ENCODE measurements at regions not wholly inside any gene's neighbourhood (a gene's known extent, or its start where the extent isn't known, plus 50 kb on each side); places are given as distances from the start of the nearest gene placed in this dataset.
"Not testable (repeated sequence)": the region's sequence is repeated elsewhere in the genome, so short reads cannot be mapped to it uniquely, and the experiment has no call there.

DNA sequence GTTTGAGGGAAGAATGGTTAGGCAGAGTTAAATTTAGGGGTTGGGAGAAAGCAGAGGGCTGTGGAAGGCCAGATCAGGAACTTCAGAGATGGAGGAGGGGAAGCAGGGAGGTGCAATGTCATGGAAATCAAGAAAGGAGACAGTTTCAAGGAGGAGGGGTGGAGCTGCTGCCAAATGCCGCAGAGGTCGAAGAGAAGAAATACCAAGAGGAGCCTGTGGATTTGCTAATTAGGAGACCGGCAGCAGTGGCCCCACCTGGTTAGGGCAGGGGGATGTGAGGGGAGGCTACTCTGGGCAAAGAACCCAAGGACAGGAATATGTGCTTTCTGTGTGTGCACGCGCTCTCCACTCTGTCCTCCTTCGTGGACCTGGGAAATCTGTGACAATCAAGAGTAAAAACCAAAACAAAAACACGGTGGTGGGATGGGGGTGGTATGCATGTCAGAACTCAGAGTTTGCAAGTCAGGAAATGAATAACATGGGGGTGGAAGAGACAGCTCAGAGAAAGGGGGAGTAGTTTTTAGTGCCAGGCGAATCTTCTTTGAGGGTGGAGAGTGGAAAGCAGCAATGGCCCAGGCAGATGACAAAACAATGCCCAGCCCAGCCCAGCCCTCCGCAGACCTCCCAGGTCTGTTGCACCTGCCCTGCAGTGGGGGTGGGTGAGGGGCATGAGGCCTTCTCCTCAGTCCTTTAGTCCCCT, 102.9 kb upstream of the PAX2 start:
- no peak for DNase-seq (ENCODE audit: low read depth)

DNA sequence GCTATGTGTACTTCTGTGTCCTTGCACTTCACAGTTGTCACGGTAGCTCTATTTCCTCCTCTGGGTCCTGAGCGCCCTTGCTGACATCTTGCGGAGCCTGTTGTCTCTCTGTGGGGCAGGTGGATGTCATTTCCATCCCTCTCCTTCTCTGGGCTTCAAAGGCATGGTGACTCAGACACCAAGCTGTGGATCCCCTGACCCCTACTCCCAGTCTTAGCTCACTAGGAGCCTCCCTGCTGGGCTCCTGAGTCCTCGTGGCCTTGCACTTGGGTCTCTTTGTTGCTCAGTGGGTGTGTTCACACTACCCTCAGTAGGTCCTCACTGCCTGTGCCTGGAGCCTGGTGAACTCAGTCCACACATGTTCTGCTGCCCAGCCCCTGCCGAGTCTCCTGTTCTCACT, 100.3 kb upstream of the PAX2 start:
- no peak for DNase-seq (ENCODE audit: low read depth)

DNA sequence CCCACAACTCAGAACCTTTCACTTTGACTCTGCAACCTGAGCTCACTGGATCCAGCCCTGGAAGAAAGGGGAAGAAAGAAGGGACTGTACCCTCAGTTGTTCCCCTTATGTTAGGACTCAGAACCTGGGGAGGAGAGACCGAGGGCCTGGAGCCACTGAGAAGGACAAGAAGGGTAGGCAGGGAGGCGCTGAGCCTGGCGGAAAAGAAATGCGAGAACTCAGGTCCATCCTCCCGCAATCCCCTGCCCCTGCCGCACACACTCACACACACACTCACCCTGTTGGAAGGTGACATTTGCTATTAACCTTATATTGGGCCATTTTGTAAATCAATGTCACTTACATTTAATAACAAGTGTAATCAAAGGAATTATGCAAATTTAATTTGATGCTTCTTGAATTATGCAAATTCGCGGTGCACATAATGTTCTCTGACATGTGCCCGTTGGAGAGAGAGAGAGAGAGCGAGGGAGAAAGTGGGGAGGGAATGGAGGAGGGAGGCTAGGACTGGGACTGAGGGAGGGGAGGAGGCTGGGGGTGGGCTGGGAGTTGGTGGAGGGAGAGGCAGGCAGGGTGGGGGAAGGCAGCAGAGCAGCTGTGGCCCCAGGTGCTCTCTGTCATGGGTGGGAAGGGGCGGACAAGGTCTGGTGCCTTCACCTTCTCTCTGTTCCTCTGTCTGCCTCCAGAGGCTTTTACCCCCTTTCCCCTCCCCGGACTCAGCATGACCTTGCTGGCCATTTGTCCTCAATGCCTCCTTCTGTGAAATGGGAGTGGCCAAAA, 99.6 kb upstream of the PAX2 start:
- DNase-seq (ENCODE audit: low read depth): no peak

GRCh38 chr10:100647928-100648327, 97.5 kb upstream of the PAX2 start:
- DNase-seq (ENCODE audit: low read depth): no peak

DNA sequence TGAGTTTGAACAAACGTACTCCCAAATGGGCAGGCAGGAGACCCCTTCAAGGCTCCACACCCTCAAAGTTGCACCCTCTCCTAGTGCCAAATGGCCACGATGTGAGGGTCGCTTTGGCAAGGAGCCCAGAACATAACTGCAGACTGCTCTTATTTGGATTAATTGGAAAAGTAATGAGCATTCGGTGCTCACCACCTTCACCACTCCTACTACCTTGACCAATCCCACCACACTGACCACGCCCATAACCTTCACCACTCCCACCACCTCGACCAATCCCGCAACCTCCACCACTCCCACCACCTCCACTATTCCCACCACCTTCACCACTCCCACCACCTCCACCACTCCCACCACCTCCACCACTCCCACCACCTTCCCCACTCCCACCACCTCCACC, 94.7 kb upstream of the PAX2 start:
- DNase-seq (ENCODE audit: low read depth): no peak

- DNase-seq (ENCODE audit: low read depth): not testable (repeated sequence)
Measured at GRCh38 chr10:100651099-100651498, 94.3 kb upstream of the PAX2 start.

DNA sequence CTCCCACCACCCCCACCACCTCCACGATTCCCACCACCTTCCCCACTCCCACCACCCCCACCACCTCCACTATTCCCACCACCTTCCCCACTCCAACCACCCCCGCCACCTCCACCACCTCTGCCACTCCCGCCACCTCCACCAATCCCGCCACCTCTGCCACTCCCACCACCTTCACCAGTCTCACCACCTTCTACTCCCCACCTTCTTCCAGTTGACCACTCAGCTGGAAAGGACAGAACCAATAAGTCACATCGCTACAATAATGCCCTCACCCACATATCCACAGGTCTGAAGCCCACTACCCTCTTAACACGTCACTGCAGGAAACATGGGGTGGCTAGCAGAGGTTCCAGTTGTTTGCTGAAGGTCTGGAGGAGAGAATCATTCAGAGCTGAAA, 93.5 kb upstream of the PAX2 start:
- no peak for DNase-seq (ENCODE audit: low read depth)

GRCh38 chr10:100652406-100653135, 92.8 kb upstream of the PAX2 start:
- DNase-seq (ENCODE audit: low read depth): no peak

DNA sequence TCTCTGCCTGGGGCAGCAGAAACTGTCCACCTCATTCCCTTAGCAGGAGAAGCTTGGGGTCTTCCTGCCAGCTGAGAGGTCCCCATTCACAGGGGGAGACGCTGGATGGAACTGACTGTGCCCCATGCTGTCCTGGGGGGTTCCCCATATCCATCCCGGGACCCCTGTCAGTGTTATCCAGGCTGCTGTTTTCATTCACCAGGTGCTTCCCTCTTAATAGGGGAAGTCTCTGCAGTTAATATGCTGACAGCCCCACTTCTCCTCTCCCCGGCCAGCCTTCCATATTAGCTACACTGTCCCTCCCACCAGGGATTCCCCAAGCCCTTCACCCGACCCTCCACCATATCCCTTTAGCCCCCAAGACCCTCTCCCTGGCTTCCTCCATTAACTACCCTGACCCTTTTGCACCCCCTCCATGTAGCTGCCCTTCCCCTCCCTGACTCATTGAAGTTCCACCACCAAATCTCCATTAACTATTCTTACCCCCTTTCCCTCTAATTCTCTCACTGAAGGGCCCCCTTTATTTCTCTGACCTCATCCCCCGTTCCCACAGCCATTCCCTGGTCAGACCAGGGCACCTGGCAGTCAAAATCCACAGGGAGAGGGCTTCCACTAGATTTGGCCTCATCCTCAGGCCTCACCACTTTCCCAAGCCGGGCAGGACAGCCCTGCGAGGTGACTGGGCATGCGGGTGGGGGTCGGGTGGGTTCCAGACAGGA, 92.0 kb upstream of the PAX2 start:
- no peak for DNase-seq (ENCODE audit: low read depth)

GRCh38 chr10:100653957-100654781, 91.2 kb upstream of the PAX2 start:
- DNase-seq (ENCODE audit: low read depth): no peak

GRCh38 chr10:100654782-100655325, 90.5 kb upstream of the PAX2 start:
- DNase-seq (ENCODE audit: low read depth): no peak

GRCh38 chr10:100655326-100655759, 90.0 kb upstream of the PAX2 start:
- DNase-seq (ENCODE audit: low read depth): no peak

DNA sequence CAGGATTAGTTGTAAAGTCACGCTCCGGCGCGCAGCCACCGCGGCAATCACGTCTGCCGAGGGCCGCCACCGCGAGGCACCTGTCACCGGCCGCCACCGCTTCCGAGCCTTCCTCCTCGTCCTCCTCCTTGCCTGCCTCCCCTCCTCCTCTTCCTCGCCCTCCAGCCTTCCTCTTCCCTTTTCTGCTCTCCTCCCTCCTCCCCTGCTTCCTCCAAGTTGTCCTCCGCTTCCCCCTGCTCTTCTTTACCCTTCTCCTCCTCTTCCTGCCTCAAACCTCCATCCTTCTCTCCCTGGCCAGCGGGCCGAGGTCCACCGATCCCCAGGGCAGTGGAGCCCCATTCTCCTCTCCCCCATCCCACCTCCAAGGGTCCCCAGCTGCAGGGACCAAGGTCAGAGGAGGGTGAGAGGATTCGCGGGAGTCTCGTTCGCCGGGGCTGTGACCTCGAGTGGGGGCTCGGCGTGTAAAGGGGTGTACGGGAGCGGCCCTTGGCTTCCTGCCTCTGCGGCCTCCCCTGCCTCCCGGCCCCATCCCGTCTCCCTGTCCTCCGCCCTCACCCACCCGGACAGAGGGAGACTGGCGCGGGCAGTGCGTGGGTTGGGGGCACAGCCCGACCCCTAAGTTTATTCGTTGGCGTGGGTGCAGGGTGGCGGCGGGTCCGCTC, 89.5 kb upstream of the PAX2 start:
- DNase-seq (ENCODE audit: low read depth): no peak

- DNase-seq (ENCODE audit: low read depth): no peak
Measured at GRCh38 chr10:100656454-100656853, 88.9 kb upstream of the PAX2 start.

DNA sequence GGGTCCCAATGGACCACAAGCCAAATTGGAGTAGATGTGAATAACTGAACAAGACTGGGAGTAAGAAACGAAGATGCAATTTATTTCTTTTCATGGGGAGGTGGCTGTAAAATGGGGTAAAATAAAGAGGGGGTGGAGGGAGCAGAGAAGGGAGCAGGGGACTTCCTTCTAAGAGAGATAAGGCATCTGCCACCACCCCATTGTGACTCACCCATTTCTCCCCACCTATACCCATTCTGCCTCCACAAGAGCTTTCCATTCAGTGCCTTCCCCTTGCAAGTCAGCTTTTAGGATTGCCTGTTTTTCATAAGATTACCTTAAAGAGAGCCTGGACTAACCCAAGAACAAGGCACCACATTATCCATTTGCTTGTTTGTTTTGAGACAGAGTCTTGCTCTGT, 87.1 kb upstream of the PAX2 start:
- DNase-seq (ENCODE audit: low read depth): no peak

DNA sequence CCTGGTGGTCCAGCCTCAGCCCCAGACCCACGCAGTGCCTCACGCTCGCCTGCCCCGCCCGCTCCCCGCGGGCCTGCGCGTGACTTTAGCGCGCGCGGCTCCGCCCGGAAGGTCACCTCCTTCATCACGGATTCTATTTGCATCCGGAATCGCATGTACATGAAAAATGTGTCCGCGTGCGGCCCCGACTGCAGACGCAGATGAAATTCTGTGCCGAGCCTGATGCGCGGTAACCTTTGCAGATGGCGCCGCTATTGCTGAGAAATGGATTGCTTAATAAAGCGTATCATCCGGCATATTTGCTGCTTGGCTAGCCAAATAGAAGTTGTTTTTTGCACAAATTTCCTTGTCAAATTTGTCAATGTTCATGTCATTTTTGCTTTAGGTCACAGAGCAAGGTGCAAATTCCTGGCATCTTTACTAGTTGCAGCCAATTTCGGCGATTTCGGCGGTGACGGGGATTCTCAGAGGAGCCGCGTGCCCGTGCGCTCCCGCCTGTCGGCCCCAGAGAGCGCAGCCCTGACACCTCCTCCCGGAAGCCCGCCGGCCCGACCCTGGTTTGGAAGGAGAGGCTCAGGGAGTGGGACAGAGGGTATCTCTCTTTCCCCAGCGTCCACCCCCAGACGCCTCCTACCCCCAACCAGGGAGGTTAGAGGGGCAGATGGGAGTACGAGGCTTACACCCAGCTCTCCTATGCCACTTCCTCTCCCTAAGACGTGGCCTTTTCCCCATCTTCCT, 85.9 kb upstream of the PAX2 start:
- DNase-seq (ENCODE audit: low read depth): no peak

- DNase-seq (ENCODE audit: low read depth): no peak
Measured at GRCh38 chr10:100660365-100660764, 85.0 kb upstream of the PAX2 start.

GRCh38 chr10:100660945-100661344, 84.4 kb upstream of the PAX2 start:
- DNase-seq (ENCODE audit: low read depth): no peak

- DNase-seq (ENCODE audit: low read depth): no peak
Measured at GRCh38 chr10:100661520-100661919, 83.9 kb upstream of the PAX2 start.

DNA sequence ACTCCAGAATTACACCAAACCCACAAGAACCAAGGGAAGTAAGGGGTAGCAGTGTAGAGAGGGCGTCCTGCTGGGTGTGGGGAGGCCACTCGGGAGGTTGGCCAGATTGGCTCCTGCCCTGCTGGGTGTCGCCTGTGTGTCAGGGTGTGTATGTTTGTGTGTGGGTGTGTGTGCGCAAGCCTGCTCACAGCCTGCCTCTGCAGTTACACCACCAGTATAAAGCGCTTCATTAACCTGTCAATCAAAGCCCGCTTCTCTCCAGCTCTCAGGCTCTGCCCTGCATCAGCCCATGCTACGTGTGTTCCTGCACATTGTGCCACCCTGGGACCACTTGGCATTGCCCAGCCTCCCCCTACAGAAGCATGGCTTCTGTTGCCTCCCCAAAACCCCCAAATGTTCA, 83.3 kb upstream of the PAX2 start:
- DNase-seq (ENCODE audit: low read depth): no peak

Measured in activated T-helper 1 cell treated with Interleukin-2 at 50 U/mL for 16 hours (primary cell).